ENCODE measurements at regions not wholly inside any gene's neighbourhood (a gene's known extent, or its start where the extent isn't known, plus 50 kb on each side); places are given as distances from the start of the nearest gene placed in this dataset.

DNA sequence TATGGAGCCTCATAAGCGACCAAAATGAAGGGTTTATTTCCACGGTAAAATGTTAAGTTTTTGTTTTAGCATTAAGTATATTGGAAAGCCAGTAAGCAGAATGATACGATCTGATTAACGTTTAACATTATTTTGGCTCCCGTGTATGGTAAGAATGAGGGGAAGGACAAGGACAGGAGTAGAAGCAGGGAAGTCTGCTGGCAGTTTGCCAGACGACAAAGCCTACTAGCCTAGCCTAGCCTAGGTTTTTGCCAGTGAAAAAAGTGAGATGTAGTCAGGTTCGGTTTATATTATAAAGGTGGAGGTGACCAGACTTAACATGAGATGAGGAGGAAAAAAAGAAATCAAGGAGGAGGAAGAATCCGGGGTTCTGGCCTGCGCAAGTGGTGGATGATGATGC, 78.9 kb upstream of the ARHGAP32 start:
- ChIA-PET CTCF (no interaction called here), POLR2A (interaction anchor here (0.5 to 0.6 kb wide), 2 partner anchors 22 to 101 kb away, joined by 3 read pairs; no protein-coding TSS in a partner anchor)
- no peak overlapping the region for H3K27ac ChIP-seq (ENCODE audit: low read depth, low read length)
- H3K4me3 ChIP-seq (ENCODE audit: low read depth, low read length): no peak overlapping the region
- H3K27me3 ChIP-seq (ENCODE audit: control insufficient read depth, insufficient read depth, low read length): no peaks in the 10 kb centered on the region
- H3K9me3 ChIP-seq (ENCODE audit: control insufficient read depth, insufficient read depth, low read length): no peaks in the 10 kb centered on the region
- TF ChIP-seq CTCF (IDR thresholded peaks at IDR 0.05; ENCODE audit: low read depth, low read length): no peak
- DNase-seq (ENCODE audit: low read depth, low spot score): no peak

GRCh38 chr11:129270446-129270845, 78.3 kb upstream of the ARHGAP32 start:
- Histone ChIP-seq H3K27me3 (ENCODE audit: control insufficient read depth, insufficient read depth, low read length) (no peaks in the 10 kb centered on the region), H3K27ac (ENCODE audit: low read depth, low read length) (no peak overlapping the region), H3K4me3 (ENCODE audit: low read depth, low read length) (no peak overlapping the region), H3K9me3 (ENCODE audit: control insufficient read depth, insufficient read depth, low read length) (no peaks in the 10 kb centered on the region)
- no peak for TF ChIP-seq CTCF (IDR thresholded peaks at IDR 0.05; ENCODE audit: low read depth, low read length)
- DNase-seq (ENCODE audit: low read depth, low spot score): no peak
- ChIA-PET CTCF (no interaction called here), POLR2A (interaction anchor here (0.5 kb wide), 1 partner anchor 101 kb away, joined by 3 read pairs; no protein-coding TSS in a partner anchor)

- H3K27ac ChIP-seq (ENCODE audit: low read depth, low read length): no peak overlapping the region
- no peaks in the 10 kb centered on the region for H3K9me3 ChIP-seq (ENCODE audit: control insufficient read depth, insufficient read depth, low read length)
- no peaks in the 10 kb centered on the region for H3K27me3 ChIP-seq (ENCODE audit: control insufficient read depth, insufficient read depth, low read length)
- no peak overlapping the region for H3K4me3 ChIP-seq (ENCODE audit: low read depth, low read length)
- POLR2A ChIA-PET: no interaction called here
- no peak for TF ChIP-seq CTCF (IDR thresholded peaks at IDR 0.05; ENCODE audit: low read depth, low read length)
- DNase-seq (ENCODE audit: low read depth, low spot score): no peak
- CTCF ChIA-PET: no interaction called here
Observed at GRCh38 chr11:129268371-129268770, 76.2 kb upstream of the ARHGAP32 start.

- no peak for TF ChIP-seq CTCF (IDR thresholded peaks at IDR 0.05; ENCODE audit: low read depth, low read length)
- ChIA-PET POLR2A (no interaction called here), CTCF (no interaction called here)
- no peak overlapping the region for H3K27ac ChIP-seq (ENCODE audit: low read depth, low read length)
- no peaks in the 10 kb centered on the region for H3K9me3 ChIP-seq (ENCODE audit: control insufficient read depth, insufficient read depth, low read length)
- no peak for DNase-seq (ENCODE audit: low read depth, low spot score)
- no peaks in the 10 kb centered on the region for H3K27me3 ChIP-seq (ENCODE audit: control insufficient read depth, insufficient read depth, low read length)
- H3K4me3 ChIP-seq (ENCODE audit: low read depth, low read length): no peak overlapping the region
Observed at GRCh38 chr11:129267716-129268115, 75.6 kb upstream of the ARHGAP32 start.

- no peak overlapping the region for H3K27ac ChIP-seq (ENCODE audit: low read depth, low read length)
- H3K4me3 ChIP-seq (ENCODE audit: low read depth, low read length): no peak overlapping the region
- DNase-seq (ENCODE audit: low read depth, low spot score): no peak
- H3K9me3 ChIP-seq (ENCODE audit: control insufficient read depth, insufficient read depth, low read length): no peaks in the 10 kb centered on the region
- no peaks in the 10 kb centered on the region for H3K27me3 ChIP-seq (ENCODE audit: control insufficient read depth, insufficient read depth, low read length)
- no peak for TF ChIP-seq CTCF (IDR thresholded peaks at IDR 0.05; ENCODE audit: low read depth, low read length)
- ChIA-PET CTCF (interaction anchor here (0.5 kb wide), 1 partner anchor 168 kb away, joined by 3 read pairs; no protein-coding TSS in a partner anchor), POLR2A (no interaction called here)
Observed at GRCh38 chr11:129266536-129266935, 74.4 kb upstream of the ARHGAP32 start.
